Inflammatory macrophage treated with lipopolysaccharide for 4 hours (primary cell): ENCODE measurements at regions not wholly inside any gene's neighbourhood (a gene's known extent, or its start where the extent isn't known, plus 50 kb on each side); places are given as distances from the start of the nearest gene placed in this dataset.
"Not testable (repeated sequence)": the region's sequence is repeated elsewhere in the genome, so short reads cannot be mapped to it uniquely, and the experiment has no call there.

Experiments used
- DNase-seq: peaks from one replicate; pipeline ENCODE4 v3.0.0-alpha.2; 2020

GRCh38 chr16:52386694-52387093 lies 160.2 kb downstream of the TOX3 start:
- DNase-seq, result no peak

GRCh38 chr16:52384378-52384777 lies 162.6 kb downstream of the TOX3 start:
- no peak for DNase-seq

GRCh38 chr16:52383640-52384292 lies 163.2 kb downstream of the TOX3 start:
- DNase-seq, result no peak

GRCh38 chr16:52383119-52383518 lies 163.8 kb downstream of the TOX3 start:
- no peak for DNase-seq

- no peak for DNase-seq
Measured at GRCh38 chr16:52379551-52379950, 167.4 kb downstream of the TOX3 start.

- DNase-seq, result no peak
Measured at GRCh38 chr16:52376676-52377280, 170.2 kb downstream of the TOX3 start.

GRCh38 chr16:52372313-52372712 lies 174.6 kb downstream of the TOX3 start:
- DNase-seq, result no peak

- DNase-seq, result no peak
Measured at GRCh38 chr16:52368859-52369258, 178.1 kb downstream of the TOX3 start.

GRCh38 chr16:52367821-52368220 lies 179.1 kb downstream of the TOX3 start:
- no peak for DNase-seq

- no peak for DNase-seq
Measured at GRCh38 chr16:52366983-52367382, 180.0 kb downstream of the TOX3 start.

- DNase-seq, result peak; percentile 36
Measured at GRCh38 chr16:52364500-52364899, 182.4 kb downstream of the TOX3 start.

- no peak for DNase-seq
Measured at GRCh38 chr16:52363082-52363481, 183.9 kb downstream of the TOX3 start.

GRCh38 chr16:52357711-52358110 lies 189.2 kb downstream of the TOX3 start:
- no peak for DNase-seq

GRCh38 chr16:52353249-52353648 lies 193.7 kb downstream of the TOX3 start:
- DNase-seq, result no peak

GRCh38 chr16:52351451-52351850 lies 195.5 kb downstream of the TOX3 start:
- DNase-seq, result no peak

GRCh38 chr16:52350031-52350642 lies 196.8 kb downstream of the TOX3 start:
- no peak for DNase-seq

GRCh38 chr16:52346709-52347108 lies 200.2 kb downstream of the TOX3 start:
- DNase-seq, result no peak

GRCh38 chr16:52333673-52334072 lies 213.3 kb downstream of the TOX3 start:
- DNase-seq, result not testable (repeated sequence)

- no peak for DNase-seq
Measured at GRCh38 chr16:52320930-52321439, 226.0 kb downstream of the TOX3 start.

- no peak for DNase-seq
Measured at GRCh38 chr16:52318302-52319009, 228.5 kb downstream of the TOX3 start.

GRCh38 chr16:52316241-52316640 lies 230.7 kb downstream of the TOX3 start:
- DNase-seq, result no peak

GRCh38 chr16:52312716-52313115 lies 234.2 kb downstream of the TOX3 start:
- DNase-seq, result no peak
